G401 (cell line): ENCODE measurements at regions not wholly inside any gene's neighbourhood (a gene's known extent, or its start where the extent isn't known, plus 50 kb on each side); places are given as distances from the start of the nearest gene placed in this dataset.
"Not testable (repeated sequence)": the region's sequence is repeated elsewhere in the genome, so short reads cannot be mapped to it uniquely, and the experiment has no call there.

Source experiments
- DNase-seq: peaks from one replicate; pipeline ENCODE4 v3.0.0-alpha.2; 2015; ENCODE audit warnings: low spot score
- in situ Hi-C: cut with HindIII; loops from 2 replicates; pipeline ENCODE4 v1.10.0; 2016; ENCODE audit warnings: low sequenced_read_pairs, mixed read lengths

DNA sequence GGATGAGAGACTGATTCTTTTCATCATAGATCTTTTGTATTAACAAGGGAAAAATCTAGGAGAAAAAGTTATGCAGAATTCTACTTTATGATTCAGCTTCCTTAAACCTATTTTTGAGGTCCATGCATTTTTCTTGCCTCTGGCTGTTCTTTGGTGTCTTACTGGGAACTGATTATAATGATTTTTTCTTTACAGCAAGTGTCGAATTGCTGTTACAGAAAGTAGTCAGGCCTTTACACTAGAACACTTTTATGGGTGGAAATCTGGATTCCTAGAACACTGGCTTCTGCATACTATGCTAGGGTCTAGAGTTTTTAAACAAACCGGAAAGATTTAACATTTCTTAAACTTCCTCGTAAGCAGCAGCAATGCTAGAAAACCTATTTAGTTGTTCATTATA, 302.6 kb downstream of the NUP35 start:
- no peak for DNase-seq
- in situ Hi-C loops: no loop called here

DNA sequence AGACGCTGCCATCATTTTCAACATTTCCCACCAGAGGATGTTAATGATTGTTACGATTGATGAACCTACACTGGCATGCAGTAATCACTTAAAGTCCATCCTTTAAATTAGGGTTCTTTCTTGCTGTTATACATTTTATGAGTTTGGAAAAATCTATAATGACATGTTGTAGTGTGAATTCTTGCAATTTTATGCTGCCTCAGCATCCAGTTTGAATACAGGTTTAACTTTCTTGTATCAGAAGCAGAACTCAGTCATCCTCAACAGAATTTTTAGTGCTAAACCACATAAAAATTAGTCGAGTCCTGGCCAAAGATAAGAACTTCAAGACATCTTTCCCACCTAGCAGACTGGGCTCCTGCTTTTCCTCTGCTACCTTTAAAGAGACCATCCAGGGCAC, 303.3 kb downstream of the NUP35 start:
- in situ Hi-C loops: no loop called here
- DNase-seq: no peak

DNA sequence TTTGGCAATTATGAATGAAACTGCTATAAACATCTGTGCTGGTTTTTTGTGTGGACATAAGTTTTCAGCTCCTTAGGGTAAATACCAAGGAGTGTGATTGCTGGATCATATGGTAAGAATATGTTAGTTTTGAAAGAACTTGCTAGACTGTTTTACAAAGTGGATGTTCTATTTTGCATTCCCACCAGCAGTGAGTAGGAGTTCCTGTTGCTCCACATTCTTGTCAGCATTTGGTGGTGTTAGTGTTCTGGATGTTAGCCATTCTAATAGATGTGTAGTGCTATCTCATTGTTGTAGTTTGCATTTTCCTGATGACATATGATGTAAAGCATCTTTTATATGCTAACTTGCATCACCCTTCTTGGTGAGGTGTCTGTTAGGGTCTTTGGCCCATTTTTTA, 304.6 kb downstream of the NUP35 start:
- in situ Hi-C loops: no loop called here
- DNase-seq: no peak

DNA sequence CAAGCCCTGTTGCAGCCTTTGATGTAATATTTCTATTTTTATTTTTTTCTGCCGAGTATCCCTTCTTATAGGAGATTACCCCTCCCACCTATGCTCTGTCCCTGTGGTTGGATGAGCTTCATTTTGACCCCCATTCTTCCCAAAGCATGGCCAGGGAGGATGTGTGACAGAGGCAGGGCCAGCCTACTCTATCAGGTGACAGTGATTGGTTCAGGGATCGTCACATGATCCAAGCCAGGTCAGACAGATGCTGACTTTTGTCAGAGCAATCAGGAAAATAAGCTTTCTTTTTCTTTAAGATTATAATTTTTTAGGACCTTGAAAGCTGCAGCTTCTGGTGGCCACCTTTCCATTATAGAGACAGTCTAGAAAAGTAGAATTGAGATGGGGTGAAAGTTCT, 314.3 kb downstream of the NUP35 start:
- in situ Hi-C loops: no loop called here

DNA sequence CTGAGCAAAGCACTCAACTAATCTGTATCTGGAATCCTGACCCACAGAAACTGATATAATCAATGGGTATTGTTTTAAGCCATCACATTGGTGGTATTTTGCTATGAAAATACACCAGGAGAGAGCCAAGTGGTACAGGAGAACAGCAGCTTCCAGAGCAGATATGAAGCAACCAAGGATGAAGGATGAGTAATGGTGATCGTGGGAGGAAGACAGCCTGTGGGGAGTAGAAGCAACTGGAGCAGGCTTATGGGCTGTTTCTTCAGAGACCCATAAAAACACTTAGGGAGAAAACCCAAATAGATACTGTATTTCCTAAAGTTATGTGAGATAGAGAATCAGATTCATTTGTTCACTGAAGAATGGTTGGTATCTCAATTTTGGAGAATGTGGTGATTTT, 330.8 kb downstream of the NUP35 start:
- DNase-seq: no peak
- in situ Hi-C loops: no loop called here

More for the DNA sequence above, 314.3 kb downstream of the NUP35 start:
- DNase-seq: no peak

DNA sequence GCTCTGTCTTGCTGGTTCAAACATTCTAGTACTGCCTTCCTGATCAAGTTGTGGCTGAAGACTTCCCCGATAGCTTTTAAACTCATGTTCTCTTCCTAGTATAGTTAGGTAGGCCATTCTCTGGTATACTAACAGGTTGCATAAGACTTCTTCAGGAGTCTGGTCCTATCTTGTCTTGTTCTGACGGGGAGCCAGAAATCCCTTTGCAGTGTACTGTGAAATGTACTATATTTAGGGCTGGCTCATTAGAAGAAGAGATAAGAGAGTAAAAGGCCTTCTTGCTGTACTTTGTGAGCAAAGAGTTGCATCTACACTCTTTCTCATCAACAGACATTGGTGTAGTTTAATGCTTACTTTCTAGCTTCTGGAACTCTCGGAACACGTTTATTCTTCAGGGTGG, 331.9 kb downstream of the NUP35 start:
- in situ Hi-C loops: no loop called here
- DNase-seq: no peak

DNA sequence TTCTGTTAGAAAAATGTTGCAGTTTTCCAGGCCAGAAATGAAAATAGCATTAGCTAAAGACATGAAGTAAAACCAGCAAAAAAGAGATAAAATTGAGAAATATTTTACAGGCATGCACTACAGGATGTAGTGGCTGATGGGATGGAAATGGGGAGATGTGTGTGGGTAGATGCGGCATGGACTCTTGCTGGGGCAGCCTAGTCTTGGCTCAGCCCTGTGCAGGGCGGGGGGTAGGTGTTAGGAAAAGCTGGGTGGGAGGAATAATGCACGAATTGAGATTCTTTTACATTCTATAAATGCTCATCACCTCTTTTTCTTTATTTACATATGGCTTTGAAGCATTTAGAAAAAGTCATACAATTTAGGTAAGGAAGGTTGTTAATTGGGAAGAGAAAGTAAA, 334.2 kb downstream of the NUP35 start:
- no peak for DNase-seq
- in situ Hi-C loops: no loop called here

DNA sequence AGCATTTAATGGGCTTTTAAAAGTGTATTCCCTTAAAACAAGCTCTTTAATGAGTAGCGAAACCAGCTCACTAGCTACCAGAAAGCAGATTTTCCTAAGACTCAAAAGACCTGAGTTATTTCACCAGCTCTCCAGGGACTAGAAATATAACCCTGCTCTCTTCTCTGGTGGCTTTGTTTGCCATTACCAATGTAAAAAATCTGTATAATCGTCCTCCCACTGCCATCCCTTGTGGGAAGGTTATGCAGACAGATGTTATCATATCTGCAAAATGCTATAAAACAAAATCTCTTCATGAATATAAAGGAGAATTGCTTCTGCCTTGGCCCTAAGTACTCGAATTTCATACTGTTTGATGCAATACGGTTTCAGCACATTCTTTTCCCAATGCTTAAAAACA, 335.2 kb downstream of the NUP35 start:
- in situ Hi-C loops: no loop called here
- DNase-seq: no peak

DNA sequence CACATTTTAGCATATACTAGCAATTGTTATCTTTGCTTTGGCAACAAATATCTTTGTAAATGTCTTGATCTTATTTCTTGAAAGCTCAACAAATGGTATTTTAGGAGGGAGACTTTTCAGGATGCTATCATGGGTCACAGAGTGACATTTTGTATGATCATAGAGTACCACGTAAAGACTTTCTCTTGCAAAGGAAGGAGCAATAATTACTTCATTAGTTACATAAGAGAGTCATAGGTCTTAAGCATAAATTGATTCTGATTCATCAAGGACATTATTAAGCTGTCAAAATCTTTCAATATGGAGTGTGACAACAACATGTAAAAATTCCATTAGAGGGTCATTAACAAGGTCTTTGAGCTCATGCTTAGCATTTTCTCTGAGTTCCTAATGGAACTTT, 339.6 kb downstream of the NUP35 start:
- no peak for DNase-seq
- in situ Hi-C loops: no loop called here

DNA sequence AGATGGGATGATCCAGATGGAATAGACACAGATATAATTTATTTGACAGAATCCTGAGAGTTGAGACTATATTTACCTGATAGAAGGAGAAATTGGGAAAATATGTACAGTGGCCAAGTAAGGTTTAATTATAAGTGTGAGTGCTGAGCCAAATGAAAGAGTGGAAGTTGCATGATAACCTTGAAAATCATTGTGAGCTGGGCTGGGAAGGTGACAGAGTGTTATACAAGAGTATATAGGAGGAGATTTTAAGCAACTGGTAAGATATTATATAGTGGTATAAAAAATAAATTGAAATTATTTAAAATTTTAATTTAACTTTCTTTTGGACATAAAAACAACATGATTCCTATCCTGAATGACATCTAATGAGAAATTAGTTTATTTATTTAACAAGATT, 340.8 kb downstream of the NUP35 start:
- no peak for DNase-seq
- in situ Hi-C loops: no loop called here

DNA sequence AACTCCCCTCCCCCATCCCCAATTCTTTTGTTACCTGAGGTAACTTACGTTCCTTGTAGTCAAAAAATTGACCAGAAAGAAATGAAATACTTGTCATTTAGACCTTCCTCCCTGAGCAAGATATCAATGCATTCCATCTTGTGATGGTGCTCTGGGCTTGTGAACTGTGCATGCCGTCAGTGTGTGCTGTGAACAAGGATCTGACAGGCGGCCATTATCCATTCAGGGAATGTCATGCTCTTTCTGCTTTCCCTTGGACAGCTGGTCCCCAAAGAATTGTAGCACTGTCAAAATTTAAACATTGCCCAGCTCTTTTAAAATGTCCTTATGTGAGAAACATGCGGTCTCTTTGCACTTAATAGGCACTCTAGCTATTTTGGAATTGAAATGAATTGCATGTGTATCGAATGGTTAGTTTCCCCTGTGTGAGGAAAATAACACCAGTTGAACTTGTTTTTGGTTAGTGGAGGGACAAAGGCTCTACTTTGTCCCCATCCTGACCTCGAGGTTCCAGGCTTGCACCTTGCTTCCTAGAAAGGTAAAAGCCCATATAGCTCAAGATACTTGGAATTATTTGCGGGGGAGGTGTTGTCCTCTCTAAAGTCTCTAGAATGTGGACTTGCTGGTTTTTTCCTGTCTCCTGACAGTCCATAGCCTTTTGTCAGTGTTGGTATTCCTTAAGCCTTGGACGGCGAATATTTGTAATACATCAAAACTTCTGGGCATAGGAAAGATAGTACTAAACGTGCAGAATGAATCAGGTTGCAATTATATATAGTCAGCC, 350.9 kb downstream of the NUP35 start:
- in situ Hi-C loops: no loop called here
- no peak for DNase-seq

DNA sequence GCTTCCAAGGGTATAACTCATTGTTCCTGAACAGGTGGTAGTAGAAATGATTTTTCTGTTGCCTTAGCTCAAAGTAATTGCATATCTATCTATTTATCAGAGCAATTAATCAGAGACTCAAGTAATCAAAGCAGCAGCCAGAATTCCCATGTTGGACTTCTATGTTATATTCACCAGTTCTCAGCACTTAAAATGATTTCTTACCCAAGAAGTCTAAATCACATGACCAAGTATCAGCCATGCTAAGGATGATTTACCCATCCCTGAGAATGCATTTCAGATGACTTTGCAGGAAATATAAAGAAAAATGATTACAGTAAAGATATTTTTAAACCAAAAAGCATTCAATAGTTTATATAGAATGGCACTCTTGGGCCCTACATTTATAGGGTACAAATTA, 352.2 kb downstream of the NUP35 start:
- in situ Hi-C loops: no loop called here
- no peak for DNase-seq

DNA sequence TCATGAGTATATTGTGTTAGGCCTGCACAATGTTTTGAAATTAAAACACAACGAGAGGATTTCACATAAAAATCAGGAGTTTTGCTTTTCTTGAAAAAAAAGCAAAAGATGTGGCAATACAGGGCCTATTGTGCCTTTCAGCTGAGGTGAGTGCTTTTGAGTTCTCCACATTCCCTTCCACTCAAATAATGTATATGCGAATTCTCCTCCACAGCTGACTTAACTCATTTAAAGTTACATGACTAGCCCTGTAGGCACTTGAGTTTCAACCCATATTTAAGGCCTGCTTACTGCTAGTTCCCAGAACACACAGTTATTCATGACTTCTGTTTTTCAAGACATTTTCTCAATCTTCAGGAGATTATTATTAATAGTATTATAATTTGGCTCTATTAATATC, 353.1 kb downstream of the NUP35 start:
- no peak for DNase-seq
- in situ Hi-C loops: no loop called here

DNA sequence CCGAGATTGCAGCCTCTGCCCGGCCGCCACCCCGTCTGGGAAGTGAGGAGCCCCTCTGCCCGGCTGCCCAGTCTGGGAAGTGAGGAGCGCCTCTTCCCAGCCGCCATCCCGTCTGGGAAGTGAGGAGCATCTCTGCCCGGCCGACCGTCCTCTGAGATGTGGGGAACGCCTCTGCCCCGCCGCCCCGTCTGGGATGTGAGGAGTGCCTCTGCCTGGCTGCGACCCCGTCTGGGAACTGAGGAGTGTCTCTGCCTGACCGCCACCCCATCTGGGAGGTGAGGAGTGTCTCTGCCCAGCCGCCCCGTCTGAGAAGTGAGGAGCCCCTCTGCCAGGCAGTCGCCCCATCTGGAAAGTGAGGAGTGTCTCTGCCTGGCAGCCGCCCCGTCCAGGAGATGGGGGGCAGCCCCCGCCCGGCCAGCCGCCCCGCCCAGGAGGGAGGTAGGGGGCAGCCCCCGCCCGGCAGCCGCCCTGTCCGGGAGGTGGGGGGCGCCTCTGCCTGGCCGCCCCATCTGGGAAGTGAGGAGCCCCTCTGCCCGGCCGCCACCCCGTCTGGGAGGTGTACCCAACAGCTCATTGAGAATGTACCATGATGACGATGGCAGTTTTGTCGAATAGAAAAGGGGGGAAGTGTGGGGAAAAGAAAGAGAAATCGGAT, 354.8 kb downstream of the NUP35 start:
- DNase-seq, in situ Hi-C loops: not testable (repeated sequence)

DNA sequence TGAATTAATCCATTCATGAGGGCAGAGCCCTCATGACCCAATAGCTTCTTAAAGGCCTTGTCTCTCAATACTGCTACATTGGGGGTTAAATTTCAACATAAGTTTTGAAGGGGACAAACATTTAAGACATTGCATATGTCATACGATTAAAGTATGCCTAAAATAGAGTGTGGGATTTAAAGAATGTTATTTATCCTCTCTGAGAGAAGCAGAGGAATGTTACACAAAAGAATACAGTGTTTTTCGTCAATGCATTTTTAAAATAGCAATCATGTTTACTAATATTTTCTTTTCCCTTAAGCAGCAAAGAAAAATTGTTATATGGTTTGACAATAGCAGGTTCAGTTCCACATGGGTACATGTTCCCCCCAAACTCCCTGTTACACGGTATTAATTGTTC, 363.1 kb downstream of the NUP35 start:
- DNase-seq: no peak
- in situ Hi-C loops: no loop called here

DNA sequence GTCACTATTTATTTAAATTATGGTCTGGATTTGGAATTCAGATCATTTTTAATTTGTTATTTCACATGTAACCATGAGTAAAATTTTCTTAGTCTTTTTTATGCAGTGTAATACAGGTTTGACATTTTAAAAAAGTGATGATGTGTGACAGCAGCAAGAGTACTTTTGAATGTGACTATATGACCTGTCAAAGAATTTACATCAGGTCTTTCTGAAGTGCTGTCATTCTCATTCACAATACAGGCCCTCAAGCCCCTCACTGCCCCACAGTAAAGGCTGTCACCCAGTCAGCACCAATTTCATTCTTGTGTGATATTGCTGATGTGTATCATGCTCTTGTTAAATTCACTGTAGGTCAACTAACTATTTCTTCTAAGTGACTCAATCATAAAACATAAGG, 364.2 kb downstream of the NUP35 start:
- DNase-seq: no peak
- in situ Hi-C loops: no loop called here

DNA sequence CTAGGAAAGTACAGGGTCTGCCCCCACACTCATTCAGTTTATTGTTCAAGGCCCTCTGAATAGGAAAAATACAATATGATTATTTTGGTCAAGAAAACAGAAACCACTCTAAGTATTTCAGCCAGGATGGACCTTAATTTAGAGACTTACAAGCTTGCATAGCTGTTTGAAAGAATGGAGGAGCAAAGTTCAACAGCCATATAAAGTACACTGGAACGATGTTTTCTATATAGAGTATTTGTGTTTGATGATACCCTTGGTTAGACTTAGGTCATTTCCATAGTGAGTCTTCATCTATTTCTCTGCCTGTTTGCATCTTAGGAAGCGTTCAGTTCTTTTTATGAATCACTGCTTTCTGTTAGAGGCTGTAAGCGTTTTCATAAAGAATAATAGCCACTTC, 366.2 kb downstream of the NUP35 start:
- DNase-seq: no peak
- in situ Hi-C loops: no loop called here

DNA sequence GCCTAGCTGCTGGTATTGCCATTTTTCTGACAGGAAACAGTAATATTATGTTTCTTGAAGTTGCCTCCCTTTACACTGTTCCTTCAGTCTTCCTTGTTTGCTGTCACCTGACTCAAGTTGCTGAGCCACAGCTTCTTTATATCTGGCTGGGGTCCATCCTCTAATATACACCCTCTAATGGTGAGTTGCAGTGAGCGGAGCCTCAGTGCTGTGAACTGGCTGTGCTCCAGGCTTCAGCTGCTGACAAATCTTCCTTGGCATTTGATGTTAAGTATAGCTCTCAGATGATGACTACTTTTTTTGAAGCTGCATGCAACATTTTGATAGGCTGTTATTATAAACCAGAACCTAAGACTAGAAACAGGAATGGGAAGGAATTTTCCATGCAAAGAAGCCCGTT, 366.7 kb downstream of the NUP35 start:
- in situ Hi-C loops: no loop called here

DNA sequence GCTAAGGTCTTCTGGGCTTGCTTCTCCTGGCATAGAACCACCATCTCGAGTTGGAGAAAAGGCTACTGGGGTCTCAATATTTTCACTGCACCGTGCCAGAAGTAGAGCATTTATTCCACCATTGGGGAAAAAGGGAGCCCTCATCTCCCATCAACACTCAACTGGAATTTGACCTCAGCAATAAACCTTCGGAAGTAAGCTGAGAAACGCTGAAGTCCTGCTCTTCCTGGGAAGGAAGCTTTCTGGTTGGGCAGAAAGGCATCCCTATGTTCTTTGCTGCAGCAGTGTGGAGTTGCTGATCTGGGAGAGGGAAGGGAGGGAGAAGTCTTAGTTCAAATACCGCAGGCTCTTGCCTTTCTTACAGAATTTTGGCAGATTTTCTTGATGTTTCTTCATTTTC, 368.8 kb downstream of the NUP35 start:
- DNase-seq: no peak
- in situ Hi-C loops: no loop called here

More for the DNA sequence above, 366.7 kb downstream of the NUP35 start:
- peak; percentile 10 for DNase-seq

DNA sequence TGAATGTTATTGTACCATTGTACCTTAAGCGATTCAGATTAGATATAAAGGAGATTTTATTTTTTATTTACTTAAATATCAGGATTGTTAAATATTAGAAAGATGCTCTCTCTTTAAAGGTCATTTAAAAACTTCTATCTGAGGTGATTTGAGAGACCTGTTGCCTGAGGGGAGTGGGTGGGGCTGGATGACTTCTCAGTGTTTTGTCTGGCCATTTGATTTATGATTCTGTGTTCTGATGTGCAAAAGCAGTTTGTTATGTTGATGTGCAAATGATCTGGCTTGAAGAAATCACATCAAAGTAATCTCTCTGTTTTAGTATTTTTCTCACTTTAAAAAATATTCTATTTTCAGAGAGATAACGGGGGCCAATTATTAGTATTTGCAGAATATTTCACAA, 370.8 kb downstream of the NUP35 start:
- no peak for DNase-seq
- in situ Hi-C loops: no loop called here

DNA sequence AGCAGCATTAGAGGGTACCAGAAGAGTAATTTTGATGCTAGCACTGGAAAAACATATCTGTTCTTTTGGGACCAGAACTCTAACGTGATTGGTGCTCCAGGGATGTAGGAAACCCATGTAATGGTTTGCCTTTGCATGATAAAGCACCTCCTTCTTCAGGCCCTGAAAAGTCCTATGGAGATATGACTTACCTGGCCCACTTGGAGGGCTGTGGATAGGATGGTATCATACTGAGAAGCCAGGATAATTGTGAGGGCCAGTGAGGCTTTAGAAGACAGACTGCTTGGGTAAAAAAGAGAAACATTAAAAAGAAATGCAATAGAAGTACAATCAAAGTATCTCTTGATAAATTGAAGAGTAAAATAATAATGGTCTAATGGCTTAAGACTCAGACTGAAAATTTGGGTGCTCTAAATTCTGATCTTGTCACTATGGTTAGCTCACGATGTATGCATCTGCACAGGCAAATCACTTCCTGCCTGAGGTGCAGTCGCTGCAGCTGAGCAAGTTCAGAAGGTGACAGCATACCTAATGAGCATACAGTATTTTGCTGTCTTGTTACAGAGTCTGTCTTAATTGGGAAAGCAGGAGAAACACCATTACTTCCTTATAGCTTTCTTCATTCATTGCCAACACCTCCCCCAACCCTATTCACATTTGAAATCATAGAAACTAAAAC, 371.5 kb downstream of the NUP35 start:
- in situ Hi-C loops: no loop called here
- no peak for DNase-seq
